ENCODE measurements at regions not wholly inside any gene's neighbourhood (a gene's known extent, or its start where the extent isn't known, plus 50 kb on each side); places are given as distances from the start of the nearest gene placed in this dataset.
"Not testable (repeated sequence)": the region's sequence is repeated elsewhere in the genome, so short reads cannot be mapped to it uniquely, and the experiment has no call there.

- H3K36me3 ChIP-seq (ENCODE audit: control insufficient read depth in 2 of 2, insufficient read depth in 2 of 2, low read length in 2 of 2); H3K27me3 ChIP-seq (ENCODE audit: control insufficient read depth in 1 of 2, insufficient read depth in 2 of 2, low read length in 2 of 2); H3K4me3 ChIP-seq (ENCODE audit: low read length in 2 of 2); H3K9me3 ChIP-seq (ENCODE audit: control insufficient read depth in 2 of 2, low read length in 2 of 2); H3K27ac ChIP-seq (ENCODE audit: low read length); H3K9ac ChIP-seq (ENCODE audit: low read length in 2 of 2): not testable (repeated sequence)
- H3K4me1 ChIP-seq (ENCODE audit: control insufficient read depth, insufficient read depth, low read length), result peaks cover 19% of the 10 kb centered on the region
Measured at GRCh38 chr16:24665942-24666341, 63.5 kb upstream of the TNRC6A start.

DNA sequence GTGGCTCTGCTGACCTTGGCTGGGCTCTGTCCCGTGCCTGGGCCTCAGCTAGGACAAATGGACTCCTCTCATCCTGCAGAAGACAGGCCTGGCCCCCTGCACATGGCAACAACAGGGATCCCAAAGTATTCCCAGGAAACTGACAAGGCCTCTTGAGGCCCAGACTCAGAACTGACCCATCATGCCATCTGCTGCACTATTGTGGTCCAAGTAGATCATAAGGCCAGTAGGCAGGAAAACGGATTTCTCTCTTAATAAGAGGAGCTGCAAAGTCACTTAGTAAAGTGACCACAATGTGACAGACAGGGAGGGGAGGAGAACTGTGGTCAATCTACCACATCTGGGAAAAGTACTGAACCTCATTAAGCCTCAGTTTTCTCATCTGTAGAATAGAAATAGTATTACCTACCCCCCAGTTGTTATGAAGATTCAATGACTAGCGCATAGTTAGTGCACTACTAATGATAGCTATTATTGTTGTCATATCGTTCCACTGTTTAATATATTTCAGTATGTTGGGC is 62.1 kb upstream of the TNRC6A start:
- H3K27me3 ChIP-seq (ENCODE audit: control insufficient read depth in 1 of 2, insufficient read depth in 2 of 2, low read length in 2 of 2), result no peaks in the 10 kb centered on the region

GRCh38 chr16:24668481-24669061 is 60.9 kb upstream of the TNRC6A start:
- no peaks in the 10 kb centered on the region for H3K36me3 ChIP-seq (ENCODE audit: control insufficient read depth in 2 of 2, insufficient read depth in 2 of 2, low read length in 2 of 2)
- H3K27ac ChIP-seq (ENCODE audit: low read length), result peak overlapping the region; percentile 64
- H3K9ac ChIP-seq (ENCODE audit: low read length in 2 of 2), result peak overlapping the region in 1 of 2 donors; percentile 39
- no peak overlapping the region for H3K4me3 ChIP-seq (ENCODE audit: low read length in 2 of 2)
- H3K9me3 ChIP-seq (ENCODE audit: control insufficient read depth in 2 of 2, low read length in 2 of 2), result no peaks in the 10 kb centered on the region
- peaks cover 25% of the 10 kb centered on the region for H3K4me1 ChIP-seq (ENCODE audit: control insufficient read depth, insufficient read depth, low read length)
- H3K27me3 ChIP-seq (ENCODE audit: control insufficient read depth in 1 of 2, insufficient read depth in 2 of 2, low read length in 2 of 2), result no peaks in the 10 kb centered on the region

More for the DNA sequence above, 62.1 kb upstream of the TNRC6A start:
- Histone ChIP-seq H3K36me3 (ENCODE audit: control insufficient read depth in 2 of 2, insufficient read depth in 2 of 2, low read length in 2 of 2) (no peaks in the 10 kb centered on the region), H3K9ac (ENCODE audit: low read length in 2 of 2) (no peak overlapping the region), H3K9me3 (ENCODE audit: control insufficient read depth in 2 of 2, low read length in 2 of 2) (no peaks in the 10 kb centered on the region), H3K4me1 (ENCODE audit: control insufficient read depth, insufficient read depth, low read length) (peaks cover 25% of the 10 kb centered on the region), H3K27ac (ENCODE audit: low read length) (no peak overlapping the region), H3K4me3 (ENCODE audit: low read length in 2 of 2) (no peak overlapping the region)

DNA sequence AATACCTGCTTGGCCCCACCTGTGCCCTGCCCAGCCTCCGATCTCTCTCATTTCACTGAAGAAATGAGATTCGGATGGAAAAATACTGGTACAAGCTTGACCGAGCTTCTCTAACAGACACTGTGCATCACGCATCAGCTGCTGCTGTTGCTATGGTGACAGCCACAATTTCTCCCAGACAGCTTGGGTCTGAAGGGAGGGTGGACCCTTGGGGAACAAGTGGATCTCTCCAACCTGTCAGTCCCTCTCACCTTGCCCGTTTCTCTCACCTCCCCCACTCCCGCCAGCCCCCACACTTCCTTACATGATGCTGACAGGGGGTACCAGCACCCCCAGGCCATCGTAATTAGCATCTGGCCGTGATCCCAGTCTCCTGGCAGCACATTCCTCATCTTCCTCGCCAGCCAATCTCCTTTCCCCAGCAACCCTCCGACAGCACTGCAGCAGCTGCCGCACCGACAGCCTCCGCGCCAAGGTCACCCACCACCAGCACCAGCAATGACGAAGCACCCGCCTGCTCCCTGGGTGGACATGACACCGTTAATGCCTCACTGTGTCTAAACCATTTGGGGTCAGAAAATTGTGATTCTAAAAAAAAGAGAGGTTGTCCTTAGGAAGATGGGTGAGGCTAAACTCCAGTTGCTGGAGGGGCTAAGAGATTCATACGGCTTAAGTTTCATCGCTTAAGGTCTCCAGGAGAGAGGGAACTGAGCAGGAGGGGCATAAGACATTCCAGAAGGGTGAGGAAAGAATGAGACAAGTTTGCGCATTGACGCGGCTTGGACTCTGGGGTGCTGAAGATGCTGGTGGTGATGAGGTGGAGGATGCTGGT is 58.6 kb upstream of the TNRC6A start:
- peak overlapping the region; percentile 58 for H3K27ac ChIP-seq (ENCODE audit: low read length)
- no peaks in the 10 kb centered on the region for H3K9me3 ChIP-seq (ENCODE audit: control insufficient read depth in 2 of 2, low read length in 2 of 2)
- H3K4me1 ChIP-seq (ENCODE audit: control insufficient read depth, insufficient read depth, low read length), result peaks cover 25% of the 10 kb centered on the region
- peak overlapping the region; percentile 17 to 49 for H3K4me3 ChIP-seq (ENCODE audit: low read length in 2 of 2)
- peak overlapping the region; percentile 36 to 41 for H3K9ac ChIP-seq (ENCODE audit: low read length in 2 of 2)
- H3K27me3 ChIP-seq (ENCODE audit: control insufficient read depth in 1 of 2, insufficient read depth in 2 of 2, low read length in 2 of 2), result no peaks in the 10 kb centered on the region
- H3K36me3 ChIP-seq (ENCODE audit: control insufficient read depth in 2 of 2, insufficient read depth in 2 of 2, low read length in 2 of 2), result no peaks in the 10 kb centered on the region

GRCh38 chr16:24671455-24671954 is 57.9 kb upstream of the TNRC6A start:
- Histone ChIP-seq H3K4me3 (ENCODE audit: low read length in 2 of 2) (peak overlapping the region; percentile 17 to 49), H3K4me1 (ENCODE audit: control insufficient read depth, insufficient read depth, low read length) (peaks cover 25% of the 10 kb centered on the region), H3K27me3 (ENCODE audit: control insufficient read depth in 1 of 2, insufficient read depth in 2 of 2, low read length in 2 of 2) (no peaks in the 10 kb centered on the region), H3K9ac (ENCODE audit: low read length in 2 of 2) (no peak overlapping the region), H3K9me3 (ENCODE audit: control insufficient read depth in 2 of 2, low read length in 2 of 2) (no peaks in the 10 kb centered on the region), H3K36me3 (ENCODE audit: control insufficient read depth in 2 of 2, insufficient read depth in 2 of 2, low read length in 2 of 2) (no peaks in the 10 kb centered on the region), H3K27ac (ENCODE audit: low read length) (peak overlapping the region; percentile 58)

DNA sequence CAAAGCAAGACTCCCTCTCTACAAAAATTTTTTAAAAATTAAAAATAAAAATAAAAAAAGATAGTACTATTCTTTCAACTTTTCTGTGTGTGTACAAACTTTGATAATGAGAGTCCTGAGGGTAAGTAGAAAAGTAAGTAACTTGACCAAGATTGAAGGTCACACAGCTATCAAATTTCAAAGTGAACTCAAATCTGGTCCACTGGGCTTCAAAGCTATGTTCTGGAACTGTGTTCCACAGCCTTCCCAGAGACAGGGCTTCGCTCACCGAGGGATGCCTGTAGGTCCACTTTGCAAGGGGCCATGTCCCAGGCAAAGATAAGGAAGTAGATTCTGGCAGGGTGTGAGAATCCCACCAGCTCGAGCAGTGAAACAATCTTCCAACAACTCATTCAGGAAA is 56.3 kb upstream of the TNRC6A start:
- no peak overlapping the region for H3K9ac ChIP-seq (ENCODE audit: low read length in 2 of 2)
- no peaks in the 10 kb centered on the region for H3K9me3 ChIP-seq (ENCODE audit: control insufficient read depth in 2 of 2, low read length in 2 of 2)
- no peaks in the 10 kb centered on the region for H3K36me3 ChIP-seq (ENCODE audit: control insufficient read depth in 2 of 2, insufficient read depth in 2 of 2, low read length in 2 of 2)
- peaks cover 25% of the 10 kb centered on the region for H3K4me1 ChIP-seq (ENCODE audit: control insufficient read depth, insufficient read depth, low read length)
- no peak overlapping the region for H3K4me3 ChIP-seq (ENCODE audit: low read length in 2 of 2)
- H3K27me3 ChIP-seq (ENCODE audit: control insufficient read depth in 1 of 2, insufficient read depth in 2 of 2, low read length in 2 of 2), result no peaks in the 10 kb centered on the region
- no peak overlapping the region for H3K27ac ChIP-seq (ENCODE audit: low read length)

GRCh38 chr16:24674877-24675276 is 54.6 kb upstream of the TNRC6A start:
- no peak overlapping the region for H3K9ac ChIP-seq (ENCODE audit: low read length in 2 of 2)
- no peak overlapping the region for H3K4me3 ChIP-seq (ENCODE audit: low read length in 2 of 2)
- H3K36me3 ChIP-seq (ENCODE audit: control insufficient read depth in 2 of 2, insufficient read depth in 2 of 2, low read length in 2 of 2), result no peaks in the 10 kb centered on the region
- H3K4me1 ChIP-seq (ENCODE audit: control insufficient read depth, insufficient read depth, low read length), result peaks cover 17% of the 10 kb centered on the region
- H3K9me3 ChIP-seq (ENCODE audit: control insufficient read depth in 2 of 2, low read length in 2 of 2), result no peaks in the 10 kb centered on the region
- H3K27ac ChIP-seq (ENCODE audit: low read length), result no peak overlapping the region
- H3K27me3 ChIP-seq (ENCODE audit: control insufficient read depth in 1 of 2, insufficient read depth in 2 of 2, low read length in 2 of 2), result no peaks in the 10 kb centered on the region

- Histone ChIP-seq H3K9me3 (ENCODE audit: control insufficient read depth in 2 of 2, low read length in 2 of 2) (no peaks in the 10 kb centered on the region), H3K27ac (ENCODE audit: low read length) (no peak overlapping the region), H3K4me3 (ENCODE audit: low read length in 2 of 2) (no peak overlapping the region), H3K27me3 (ENCODE audit: control insufficient read depth in 1 of 2, insufficient read depth in 2 of 2, low read length in 2 of 2) (no peaks in the 10 kb centered on the region), H3K36me3 (ENCODE audit: control insufficient read depth in 2 of 2, insufficient read depth in 2 of 2, low read length in 2 of 2) (no peaks in the 10 kb centered on the region), H3K9ac (ENCODE audit: low read length in 2 of 2) (no peak overlapping the region), H3K4me1 (ENCODE audit: control insufficient read depth, insufficient read depth, low read length) (no peaks in the 10 kb centered on the region)
Measured at GRCh38 chr16:24677388-24677787, 52.1 kb upstream of the TNRC6A start.
